ENCODE measurements at regions not wholly inside any gene's neighbourhood (a gene's known extent, or its start where the extent isn't known, plus 50 kb on each side); places are given as distances from the start of the nearest gene placed in this dataset.

- H3K36me3 ChIP-seq, result no peaks in the 10 kb centered on the region
- peak in 1 of 4 donors; percentile 59 for DNase-seq
- no peak overlapping the region for H3K27ac ChIP-seq
- H3K27me3 ChIP-seq, result no peaks in the 10 kb centered on the region
- TF ChIP-seq CTCF (IDR thresholded peaks at IDR 0.05), result no peak
- intact Hi-C loops (cut with DNase I), result no loop called here
- ATAC-seq, result no peak
- H3K9me3 ChIP-seq, result no peaks in the 10 kb centered on the region
- no peaks in the 10 kb centered on the region for H3K4me1 ChIP-seq
- no peak overlapping the region for H3K4me3 ChIP-seq
Observed at GRCh38 chr21:43301409-43302061, 125.4 kb downstream of the SIK1 start.

- H3K4me3 ChIP-seq, result no peak overlapping the region
- no peak overlapping the region for H3K27ac ChIP-seq
- H3K27me3 ChIP-seq, result no peaks in the 10 kb centered on the region
- peak in 1 of 4 donors; percentile 70 for DNase-seq
- no peak for ATAC-seq
- H3K36me3 ChIP-seq, result no peaks in the 10 kb centered on the region
- TF ChIP-seq CTCF (IDR thresholded peaks at IDR 0.05), result no peak
- H3K4me1 ChIP-seq, result no peaks in the 10 kb centered on the region
- intact Hi-C loops (cut with DNase I), result no loop called here
- H3K9me3 ChIP-seq, result no peaks in the 10 kb centered on the region
Observed at GRCh38 chr21:43300496-43301408, 126.2 kb downstream of the SIK1 start.

DNA sequence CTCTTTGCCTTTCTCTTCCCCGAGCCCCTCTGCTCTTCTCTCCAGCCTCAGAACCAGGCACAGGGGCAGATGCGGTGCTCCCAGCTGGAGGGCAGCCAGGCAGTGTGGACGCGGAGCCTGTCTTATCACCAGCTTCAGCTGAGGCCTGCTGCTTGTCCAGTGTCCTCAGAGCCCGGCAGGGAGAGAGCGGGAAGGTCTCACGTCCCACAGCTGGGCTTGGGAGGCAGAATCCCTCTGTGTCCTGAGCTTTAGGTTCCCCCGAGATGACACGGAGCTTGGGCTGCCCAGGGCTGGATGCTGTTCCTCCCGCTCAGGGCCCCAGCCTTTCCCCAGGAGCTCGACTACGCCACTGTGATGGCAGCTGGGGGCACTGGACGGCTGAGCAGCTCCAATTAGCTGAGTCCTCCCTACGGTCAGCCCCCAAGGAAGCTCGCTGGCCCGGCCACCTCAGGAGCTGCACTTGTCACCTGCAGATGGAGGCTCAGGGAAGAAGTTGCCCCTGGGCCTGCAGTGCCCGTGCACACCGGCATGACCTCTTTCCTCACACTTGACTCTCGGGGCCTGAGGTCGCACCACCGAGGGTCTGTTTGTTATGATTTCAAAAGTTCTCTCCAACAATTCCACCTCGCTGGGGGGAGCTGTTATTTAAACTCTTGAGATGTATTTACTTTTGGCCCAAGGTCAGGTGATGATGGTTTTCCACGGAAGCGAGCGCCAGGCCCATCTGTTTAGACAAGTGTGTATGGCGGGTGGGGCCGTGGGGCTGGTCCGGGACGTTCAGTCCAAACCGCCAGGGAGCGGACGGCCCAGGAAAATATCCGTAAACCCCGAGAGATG, 127.3 kb downstream of the SIK1 start:
- TF ChIP-seq CTCF (IDR thresholded peaks at IDR 0.05), result no peak
- H3K27ac ChIP-seq, result no peak overlapping the region
- H3K9me3 ChIP-seq, result no peaks in the 10 kb centered on the region
- intact Hi-C loops (cut with DNase I), result no loop called here
- no peaks in the 10 kb centered on the region for H3K36me3 ChIP-seq
- no peaks in the 10 kb centered on the region for H3K4me1 ChIP-seq
- no peaks in the 10 kb centered on the region for H3K27me3 ChIP-seq
- ATAC-seq (peak; percentile 24), DNase-seq (peak in 1 of 4 donors; percentile 71)
- H3K4me3 ChIP-seq, result no peak overlapping the region

DNA sequence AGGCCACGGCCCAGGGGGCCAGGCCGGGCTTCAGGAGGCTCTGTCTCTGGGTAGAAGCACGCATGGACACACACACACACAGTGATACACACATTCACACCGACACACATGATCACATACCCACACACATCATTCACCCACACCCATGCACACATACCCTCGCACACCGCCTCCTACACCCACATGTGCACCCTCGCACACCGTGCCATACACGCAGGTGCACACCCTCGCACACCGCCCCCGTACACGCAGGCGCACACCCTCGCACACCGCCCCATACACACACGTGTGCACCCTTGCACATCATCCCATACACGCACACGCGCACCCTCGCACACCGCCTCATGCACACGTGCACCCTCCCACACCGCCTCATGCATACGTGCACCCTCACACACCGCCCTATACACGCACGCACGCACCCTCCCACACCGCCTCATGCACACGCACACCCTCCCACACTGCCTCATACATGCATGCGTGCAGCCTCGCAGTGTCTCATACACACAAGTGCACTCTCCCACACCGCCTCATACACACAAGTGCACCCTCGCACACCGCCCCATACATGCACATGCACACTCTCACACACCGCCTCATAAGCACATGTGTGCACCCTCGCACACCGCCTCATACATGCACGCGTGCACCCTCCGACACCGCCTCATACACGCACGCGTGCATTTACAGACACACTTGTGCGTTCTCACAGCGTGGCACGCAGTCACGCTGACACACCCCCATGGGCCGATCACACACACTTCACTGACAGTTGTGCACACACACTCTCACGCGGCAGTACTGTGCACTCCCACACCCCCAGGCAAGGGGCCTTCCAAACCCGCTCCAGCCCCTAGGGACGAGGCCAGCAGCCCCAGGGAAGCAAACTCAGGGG, 128.1 kb downstream of the SIK1 start:
- H3K4me1 ChIP-seq, result no peaks in the 10 kb centered on the region
- no peak for ATAC-seq
- intact Hi-C loops (cut with DNase I), result no loop called here

More for the DNA sequence above, 128.1 kb downstream of the SIK1 start:
- H3K36me3 ChIP-seq, result no peaks in the 10 kb centered on the region
- DNase-seq, result no peak
- no peaks in the 10 kb centered on the region for H3K9me3 ChIP-seq
- no peak overlapping the region for H3K4me3 ChIP-seq
- H3K27ac ChIP-seq, result no peak overlapping the region
- no peaks in the 10 kb centered on the region for H3K27me3 ChIP-seq
- TF ChIP-seq CTCF (IDR thresholded peaks at IDR 0.05), result no peak

Data from left lung (tissue), 4 donors.